PC-9 (cell line): ENCODE measurements at regions not wholly inside any gene's neighbourhood (a gene's known extent, or its start where the extent isn't known, plus 50 kb on each side); places are given as distances from the start of the nearest gene placed in this dataset.

Source experiments
- EZH2 ChIP-seq: fragments of 200-600 bp; sonication (generic); IDR thresholded peaks from 2 replicates; pipeline ENCODE4 v1.8.0; 2017; ENCODE audit warnings: antibody characterized with exemption, low read depth
- TF ChIP-seq, protein P1 (sequence below): fragments of 200-600 bp; sonication (generic); conservative IDR thresholded peaks from 2 replicates; pipeline ENCODE4 v1.6.1; 2017; ENCODE audit warnings: mixed run types, antibody characterized with exemption, mild to moderate bottlenecking, moderate library complexity

- TF ChIP-seq, protein P1, sequence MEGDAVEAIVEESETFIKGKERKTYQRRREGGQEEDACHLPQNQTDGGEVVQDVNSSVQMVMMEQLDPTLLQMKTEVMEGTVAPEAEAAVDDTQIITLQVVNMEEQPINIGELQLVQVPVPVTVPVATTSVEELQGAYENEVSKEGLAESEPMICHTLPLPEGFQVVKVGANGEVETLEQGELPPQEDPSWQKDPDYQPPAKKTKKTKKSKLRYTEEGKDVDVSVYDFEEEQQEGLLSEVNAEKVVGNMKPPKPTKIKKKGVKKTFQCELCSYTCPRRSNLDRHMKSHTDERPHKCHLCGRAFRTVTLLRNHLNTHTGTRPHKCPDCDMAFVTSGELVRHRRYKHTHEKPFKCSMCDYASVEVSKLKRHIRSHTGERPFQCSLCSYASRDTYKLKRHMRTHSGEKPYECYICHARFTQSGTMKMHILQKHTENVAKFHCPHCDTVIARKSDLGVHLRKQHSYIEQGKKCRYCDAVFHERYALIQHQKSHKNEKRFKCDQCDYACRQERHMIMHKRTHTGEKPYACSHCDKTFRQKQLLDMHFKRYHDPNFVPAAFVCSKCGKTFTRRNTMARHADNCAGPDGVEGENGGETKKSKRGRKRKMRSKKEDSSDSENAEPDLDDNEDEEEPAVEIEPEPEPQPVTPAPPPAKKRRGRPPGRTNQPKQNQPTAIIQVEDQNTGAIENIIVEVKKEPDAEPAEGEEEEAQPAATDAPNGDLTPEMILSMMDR, result no peak
- TF ChIP-seq EZH2, result no peak
Observed at GRCh38 chr2:18804536-18804935, 215.2 kb upstream of the NT5C1B start.
